HG03039 (cell line): ENCODE measurements at regions not wholly inside any gene's neighbourhood (a gene's known extent, or its start where the extent isn't known, plus 50 kb on each side); places are given as distances from the start of the nearest gene placed in this dataset.
"Not testable (repeated sequence)": the region's sequence is repeated elsewhere in the genome, so short reads cannot be mapped to it uniquely, and the experiment has no call there.

Experiments used
- ATAC-seq: cut with Tn5 transposase; IDR thresholded peaks from one replicate; pipeline ENCODE4 v1.9.1; 2021; ENCODE audit warnings: mild to moderate bottlenecking, moderate library complexity; ENCODE audit not compliant: unreplicated experiment

- no peak for ATAC-seq
These were observed 111.6 kb upstream of the KLF14 start for GRCh38 chr7:130845581-130846085.

GRCh38 chr7:130849604-130850003 is 115.6 kb upstream of the KLF14 start:
- ATAC-seq: no peak

- ATAC-seq: no peak
These were observed 116.9 kb upstream of the KLF14 start for GRCh38 chr7:130850956-130851355.

- ATAC-seq: no peak
These were observed 118.9 kb upstream of the KLF14 start for GRCh38 chr7:130852867-130853266.

GRCh38 chr7:130853503-130854279 is 119.7 kb upstream of the KLF14 start:
- no peak for ATAC-seq

GRCh38 chr7:130854481-130854880 is 120.5 kb upstream of the KLF14 start:
- ATAC-seq: no peak

GRCh38 chr7:130856866-130857265 is 122.9 kb upstream of the KLF14 start:
- ATAC-seq: no peak

GRCh38 chr7:130860832-130861231 is 126.8 kb upstream of the KLF14 start:
- not testable (repeated sequence) for ATAC-seq

- ATAC-seq: no peak
These were observed 131.6 kb upstream of the KLF14 start for GRCh38 chr7:130865408-130866236.

- no peak for ATAC-seq
These were observed 133.0 kb upstream of the KLF14 start for GRCh38 chr7:130867039-130867438.

GRCh38 chr7:130867581-130868136 is 133.7 kb upstream of the KLF14 start:
- ATAC-seq: no peak

- ATAC-seq: no peak
These were observed 134.1 kb upstream of the KLF14 start for GRCh38 chr7:130868139-130868538.

GRCh38 chr7:130869918-130870317 is 135.9 kb upstream of the KLF14 start:
- ATAC-seq: no peak

- ATAC-seq: no peak
These were observed 138.3 kb upstream of the KLF14 start for GRCh38 chr7:130872341-130872740.

GRCh38 chr7:130872756-130873448 is 138.9 kb upstream of the KLF14 start:
- ATAC-seq: no peak

- no peak for ATAC-seq
These were observed 140.3 kb upstream of the KLF14 start for GRCh38 chr7:130874071-130874915.

- no peak for ATAC-seq
These were observed 141.3 kb upstream of the KLF14 start for GRCh38 chr7:130875265-130875741.

GRCh38 chr7:130875901-130876300 is 141.9 kb upstream of the KLF14 start:
- ATAC-seq: no peak

GRCh38 chr7:130877236-130877990 is 143.4 kb upstream of the KLF14 start:
- no peak for ATAC-seq
